ENCODE measurements at regions not wholly inside any gene's neighbourhood (a gene's known extent, or its start where the extent isn't known, plus 50 kb on each side); places are given as distances from the start of the nearest gene placed in this dataset.

GRCh38 chr1:229196404-229197264 lies 74.3 kb upstream of the RAB4A start:
- no peak for DNase-seq

GRCh38 chr1:229197265-229197585 lies 73.7 kb upstream of the RAB4A start:
- DNase-seq, result no peak

GRCh38 chr1:229199261-229200243 lies 71.4 kb upstream of the RAB4A start:
- peak; percentile 84 for DNase-seq

- no peak for DNase-seq
Measured at GRCh38 chr1:229203030-229203751, 67.7 kb upstream of the RAB4A start.

GRCh38 chr1:229203991-229204632 lies 66.8 kb upstream of the RAB4A start:
- no peak for DNase-seq

GRCh38 chr1:229204921-229205777 lies 65.8 kb upstream of the RAB4A start:
- no peak for DNase-seq

GRCh38 chr1:229205854-229206253 lies 65.1 kb upstream of the RAB4A start:
- DNase-seq, result no peak

- no peak for DNase-seq
Measured at GRCh38 chr1:229207916-229208315, 63.0 kb upstream of the RAB4A start.

GRCh38 chr1:229208481-229208880 lies 62.4 kb upstream of the RAB4A start:
- DNase-seq, result no peak

- peak; percentile 33 for DNase-seq
Measured at GRCh38 chr1:229209386-229209785, 61.5 kb upstream of the RAB4A start.

GRCh38 chr1:229209816-229210215 lies 61.1 kb upstream of the RAB4A start:
- DNase-seq, result no peak

- DNase-seq, result no peak
Measured at GRCh38 chr1:229210844-229211243, 60.1 kb upstream of the RAB4A start.

GRCh38 chr1:229213797-229214196 lies 57.1 kb upstream of the RAB4A start:
- no peak for DNase-seq

GRCh38 chr1:229217716-229218115 lies 53.2 kb upstream of the RAB4A start:
- DNase-seq, result peak; percentile 53

GRCh38 chr1:229218612-229219025 lies 52.3 kb upstream of the RAB4A start:
- no peak for DNase-seq

- no peak for DNase-seq
Measured at GRCh38 chr1:229220163-229220846, 50.6 kb upstream of the RAB4A start.

- peak; percentile 24 for DNase-seq
Measured at GRCh38 chr1:229221106-229222019, 49.5 kb upstream of the RAB4A start.
